ENCODE measurements at regions not wholly inside any gene's neighbourhood (a gene's known extent, or its start where the extent isn't known, plus 50 kb on each side); places are given as distances from the start of the nearest gene placed in this dataset.
"Not testable (repeated sequence)": the region's sequence is repeated elsewhere in the genome, so short reads cannot be mapped to it uniquely, and the experiment has no call there.

DNA sequence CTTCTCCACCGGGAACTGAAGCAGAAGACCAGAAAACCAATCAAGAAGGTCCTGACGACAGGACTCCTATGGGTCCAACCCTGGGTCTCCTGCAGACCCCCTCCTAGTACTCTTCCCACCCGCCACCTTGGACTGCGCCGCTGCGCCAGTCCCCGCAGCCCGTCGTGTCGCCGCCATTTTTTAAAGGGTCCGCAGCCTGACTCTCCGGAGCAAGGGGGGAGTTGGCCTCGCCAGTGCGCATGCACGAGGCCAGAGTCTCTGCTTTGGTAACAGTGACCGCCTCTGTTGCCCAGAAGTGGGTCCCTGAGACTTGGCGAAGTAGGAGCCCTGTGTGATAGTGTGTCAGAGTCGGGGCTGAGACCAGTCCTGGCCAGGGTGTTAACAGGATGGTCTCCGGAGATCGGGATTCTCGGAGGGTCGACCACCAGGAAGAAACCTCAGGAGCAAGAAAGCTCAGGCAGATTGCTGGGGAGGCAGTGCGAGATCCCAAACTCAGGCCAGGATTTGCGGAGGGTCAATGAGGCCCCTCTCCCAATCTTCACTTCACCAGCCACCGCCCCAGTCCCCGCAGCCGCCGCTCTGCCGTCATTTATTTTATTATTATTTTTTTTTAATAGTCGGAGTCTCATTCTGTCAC is 612.5 kb downstream of the KCNJ18 start:
- no peak overlapping the region for H3K4me3 ChIP-seq (ENCODE audit: low read length)
- DNase-seq (ENCODE audit: low read depth), result no peak
- TF ChIP-seq, protein P1, sequence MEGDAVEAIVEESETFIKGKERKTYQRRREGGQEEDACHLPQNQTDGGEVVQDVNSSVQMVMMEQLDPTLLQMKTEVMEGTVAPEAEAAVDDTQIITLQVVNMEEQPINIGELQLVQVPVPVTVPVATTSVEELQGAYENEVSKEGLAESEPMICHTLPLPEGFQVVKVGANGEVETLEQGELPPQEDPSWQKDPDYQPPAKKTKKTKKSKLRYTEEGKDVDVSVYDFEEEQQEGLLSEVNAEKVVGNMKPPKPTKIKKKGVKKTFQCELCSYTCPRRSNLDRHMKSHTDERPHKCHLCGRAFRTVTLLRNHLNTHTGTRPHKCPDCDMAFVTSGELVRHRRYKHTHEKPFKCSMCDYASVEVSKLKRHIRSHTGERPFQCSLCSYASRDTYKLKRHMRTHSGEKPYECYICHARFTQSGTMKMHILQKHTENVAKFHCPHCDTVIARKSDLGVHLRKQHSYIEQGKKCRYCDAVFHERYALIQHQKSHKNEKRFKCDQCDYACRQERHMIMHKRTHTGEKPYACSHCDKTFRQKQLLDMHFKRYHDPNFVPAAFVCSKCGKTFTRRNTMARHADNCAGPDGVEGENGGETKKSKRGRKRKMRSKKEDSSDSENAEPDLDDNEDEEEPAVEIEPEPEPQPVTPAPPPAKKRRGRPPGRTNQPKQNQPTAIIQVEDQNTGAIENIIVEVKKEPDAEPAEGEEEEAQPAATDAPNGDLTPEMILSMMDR (conservative IDR thresholded peaks at IDR 0.05; ENCODE audit: low read length), result no peak

DNA sequence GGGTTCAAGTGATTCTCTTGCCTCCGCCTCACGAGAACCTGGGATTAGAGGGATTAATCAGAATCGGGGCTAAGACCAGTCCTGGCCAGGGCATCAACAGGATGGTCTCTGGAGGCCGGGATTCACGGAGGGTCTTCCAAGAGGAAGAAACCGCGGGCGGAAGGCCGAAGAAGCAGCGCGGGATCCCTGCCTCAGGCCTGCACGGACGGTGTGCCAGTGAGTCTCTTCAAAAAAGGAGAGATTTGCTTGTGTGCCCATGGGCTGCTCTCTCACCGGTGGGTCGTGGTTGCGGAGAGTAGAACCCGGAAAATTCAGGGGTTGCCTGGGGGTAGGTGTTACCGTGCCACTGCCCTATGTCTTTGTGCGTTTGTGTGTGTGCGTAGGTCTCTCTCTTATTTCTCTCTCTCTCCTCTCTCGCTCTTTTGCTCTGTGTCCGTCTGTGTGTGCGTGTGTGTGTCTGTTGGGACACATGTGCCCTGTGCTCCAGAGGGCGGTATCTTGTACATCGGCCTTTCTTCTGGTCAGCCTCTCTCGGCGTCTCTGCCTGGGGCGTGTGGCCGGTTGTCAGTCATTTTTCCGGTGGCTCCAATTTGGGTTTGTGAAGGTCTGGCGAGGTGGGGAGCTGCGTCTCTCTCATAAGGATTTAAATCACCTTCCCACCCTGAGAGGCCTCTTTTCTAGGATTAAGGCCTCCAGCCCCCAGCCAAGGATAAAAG is 613.2 kb downstream of the KCNJ18 start:
- TF ChIP-seq, protein P1 (conservative IDR thresholded peaks at IDR 0.05; ENCODE audit: low read length), result no peak
- DNase-seq (ENCODE audit: low read depth), result no peak
- H3K4me3 ChIP-seq (ENCODE audit: low read length), result no peak overlapping the region

DNA sequence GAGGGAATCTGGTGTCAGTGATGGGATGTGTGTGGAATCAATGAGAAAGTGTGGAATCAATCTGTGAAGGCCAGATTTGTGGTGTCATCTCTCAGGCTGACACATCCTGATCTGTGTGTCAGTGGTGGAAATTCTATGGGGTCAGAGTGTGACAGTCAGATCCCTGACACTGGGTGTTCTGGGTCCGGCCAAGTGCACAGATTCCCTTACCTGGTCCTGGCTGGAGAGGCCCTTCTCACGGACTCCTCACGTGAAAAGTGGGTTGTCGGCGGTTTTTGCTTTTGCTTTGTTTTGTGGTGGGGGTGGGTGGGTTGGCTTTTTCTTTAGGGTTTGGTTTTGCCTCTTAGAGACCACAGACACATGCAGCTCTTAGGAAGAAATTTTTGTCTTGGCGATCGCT is 618.0 kb downstream of the KCNJ18 start:
- not testable (repeated sequence) for DNase-seq (ENCODE audit: low read depth); H3K4me3 ChIP-seq (ENCODE audit: low read length)

DNA sequence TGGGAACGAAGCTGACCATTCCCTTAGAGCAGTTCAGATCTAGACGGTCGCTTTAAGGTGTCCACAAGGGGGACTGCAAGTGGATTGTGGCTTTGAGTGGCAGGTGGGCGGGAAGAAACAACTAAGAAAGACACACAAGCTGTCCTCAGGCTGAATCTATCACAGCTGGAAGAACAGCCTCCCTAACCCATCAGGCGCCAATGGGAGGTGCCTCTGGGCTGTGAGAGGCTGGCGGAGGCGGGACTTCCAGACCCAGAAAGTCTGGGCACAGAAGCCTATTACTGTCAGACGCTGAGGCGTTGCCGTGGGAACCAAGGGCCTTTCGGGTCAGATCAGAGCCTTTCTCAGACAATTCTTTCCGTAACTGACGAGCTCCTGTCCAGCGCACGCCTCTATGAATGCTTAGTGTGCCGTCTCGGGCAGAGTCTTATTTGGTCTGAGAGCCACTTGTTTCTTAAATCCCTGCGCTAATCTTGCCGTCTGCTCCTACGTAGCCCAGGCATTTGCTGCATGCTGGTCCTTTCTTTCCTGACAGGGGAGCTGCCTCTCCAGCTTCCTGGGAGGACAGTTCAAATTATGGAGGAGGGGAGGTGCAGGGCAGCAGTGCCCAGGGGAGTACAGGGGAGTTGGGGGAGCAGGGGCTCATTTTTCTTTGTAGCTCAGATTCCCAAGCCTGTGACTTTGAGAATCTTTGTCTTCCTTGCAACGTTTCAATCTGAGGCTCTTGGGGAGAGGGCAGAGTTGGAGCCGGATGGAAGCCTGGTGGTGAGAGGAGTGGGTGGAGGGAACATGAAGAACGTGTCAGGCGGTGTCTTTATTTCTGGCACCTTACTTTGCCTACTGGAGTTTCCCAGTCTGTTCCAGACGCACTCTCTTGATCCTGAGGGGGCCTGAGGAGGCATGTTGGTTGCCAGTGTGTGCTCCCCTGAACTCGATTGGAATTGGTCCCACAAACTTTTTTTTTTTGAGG is 618.7 kb downstream of the KCNJ18 start:
- TF ChIP-seq, protein P1 (conservative IDR thresholded peaks at IDR 0.05; ENCODE audit: low read length), result no peak
- H3K4me3 ChIP-seq (ENCODE audit: low read length), result no peak overlapping the region
- no peak for DNase-seq (ENCODE audit: low read depth)

DNA sequence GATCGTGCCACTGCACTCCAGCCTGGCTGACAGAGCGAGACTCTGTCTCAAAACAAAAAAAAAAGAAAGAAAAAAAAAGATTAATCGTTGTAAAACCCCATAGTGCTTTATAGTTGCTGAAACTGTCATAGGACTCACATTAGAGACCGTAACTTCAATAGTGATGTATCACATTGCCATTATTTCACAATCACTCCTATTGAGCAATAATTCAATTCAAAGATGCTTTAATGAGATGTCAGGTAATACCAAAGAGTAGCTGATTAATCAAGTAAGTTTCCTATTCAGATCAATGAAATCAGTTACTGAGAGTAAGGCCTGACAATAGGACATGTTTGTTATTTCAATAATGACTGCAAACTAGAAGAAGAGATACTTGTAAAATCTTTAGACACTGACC is 628.7 kb downstream of the KCNJ18 start:
- not testable (repeated sequence) for DNase-seq (ENCODE audit: low read depth); H3K4me3 ChIP-seq (ENCODE audit: low read length)

DNA sequence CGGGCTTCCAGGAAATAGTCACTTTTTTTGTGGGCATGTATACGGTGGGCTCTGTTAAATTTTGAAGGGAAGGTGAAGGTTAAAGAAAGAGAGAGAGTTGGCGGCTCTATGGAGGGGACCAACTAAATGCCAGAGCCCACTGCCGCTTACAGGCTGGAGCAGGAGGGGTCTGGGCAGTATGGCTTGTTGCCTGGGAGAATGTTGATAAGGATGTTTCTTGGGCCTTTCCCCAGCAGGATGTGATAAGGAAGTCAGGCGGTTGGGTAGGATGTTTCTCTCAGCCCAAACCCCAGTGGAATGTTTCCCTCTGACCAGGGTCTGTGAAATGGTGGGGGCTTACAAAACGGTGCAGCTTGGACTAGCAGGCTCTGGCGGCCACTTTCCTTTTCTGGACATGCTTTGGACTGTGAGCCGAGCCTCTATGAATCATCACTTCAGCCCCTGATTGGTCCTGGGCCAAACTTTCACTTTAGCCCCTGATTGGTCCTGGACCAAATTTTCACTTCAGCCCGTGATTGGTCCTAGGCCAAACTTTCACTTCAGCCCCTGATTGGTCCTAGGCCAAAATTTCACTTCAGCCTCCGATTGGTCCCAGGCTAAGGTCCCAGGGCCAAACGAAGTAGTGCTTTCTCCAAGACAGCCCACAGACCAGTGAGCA is 630.7 kb downstream of the KCNJ18 start:
- DNase-seq (ENCODE audit: low read depth); H3K4me3 ChIP-seq (ENCODE audit: low read length): not testable (repeated sequence)

DNA sequence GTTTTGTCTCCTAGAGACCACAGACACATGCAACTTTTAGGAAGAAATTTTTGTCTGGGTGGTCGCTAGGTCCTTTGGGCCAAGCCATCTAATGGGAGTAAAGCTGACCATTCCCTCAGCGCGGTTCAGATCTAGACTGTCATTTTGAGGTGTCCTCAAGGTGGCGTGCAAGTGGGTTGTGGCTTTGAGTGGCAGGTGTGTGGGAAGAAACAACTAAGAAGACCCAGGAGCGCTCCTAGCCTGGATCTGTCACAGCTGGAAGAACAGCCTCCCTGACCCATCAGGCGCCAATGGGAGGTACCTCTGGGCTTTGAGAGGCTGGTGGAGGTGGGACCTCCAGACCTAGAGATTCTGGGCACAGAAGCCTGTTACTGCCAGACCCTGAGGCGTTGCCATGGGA is 645.1 kb downstream of the KCNJ18 start:
- DNase-seq (ENCODE audit: low read depth), result no peak
- TF ChIP-seq, protein P1 (conservative IDR thresholded peaks at IDR 0.05; ENCODE audit: low read length), result no peak
- H3K4me3 ChIP-seq (ENCODE audit: low read length), result no peak overlapping the region

DNA sequence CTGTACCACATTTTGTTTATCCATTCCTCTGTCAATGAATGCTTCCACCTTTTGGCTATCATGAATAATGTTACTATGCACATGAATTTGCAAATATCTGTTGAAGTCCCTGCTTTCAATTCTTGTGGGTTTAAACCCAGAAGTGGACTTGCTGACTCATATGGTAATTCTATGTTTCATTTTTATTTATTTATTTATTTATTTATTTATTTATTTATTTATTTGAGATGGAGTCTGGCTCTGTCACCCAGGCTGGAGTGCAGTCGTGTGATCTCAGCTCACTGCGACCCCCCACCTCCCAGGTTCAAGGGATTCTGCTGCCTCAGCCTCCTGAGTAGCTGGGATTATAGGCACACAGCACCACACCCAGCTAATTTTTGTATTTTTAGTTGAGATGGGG is 664.3 kb downstream of the KCNJ18 start:
- DNase-seq (ENCODE audit: low read depth); H3K4me3 ChIP-seq (ENCODE audit: low read length): not testable (repeated sequence)

DNA sequence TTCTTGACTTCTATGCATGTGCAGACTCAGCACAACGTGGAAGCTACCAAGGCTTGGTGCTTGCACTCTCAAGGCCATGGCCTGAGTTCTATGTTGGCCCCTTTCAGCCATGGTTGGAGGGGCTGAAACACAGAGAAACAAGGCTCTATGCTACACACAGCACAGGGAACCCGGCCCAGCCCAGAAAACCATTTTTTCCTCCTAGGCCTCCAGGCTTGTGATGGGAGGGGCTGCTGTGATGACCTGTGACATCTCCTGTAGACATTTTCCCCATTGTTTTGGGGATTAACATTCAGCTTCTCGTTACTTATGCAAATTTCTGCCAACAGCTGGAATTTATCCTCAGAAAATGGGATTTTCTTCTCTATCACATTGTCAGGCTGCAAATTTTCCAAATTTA is 678.7 kb downstream of the KCNJ18 start:
- not testable (repeated sequence) for H3K4me3 ChIP-seq (ENCODE audit: low read length); DNase-seq (ENCODE audit: low read depth)
